SK-N-SH (cell line): ENCODE measurements at regions not wholly inside any gene's neighbourhood (a gene's known extent, or its start where the extent isn't known, plus 50 kb on each side); places are given as distances from the start of the nearest gene placed in this dataset.
"Not testable (repeated sequence)": the region's sequence is repeated elsewhere in the genome, so short reads cannot be mapped to it uniquely, and the experiment has no call there.

Experiments used
- CTCF ChIA-PET: fragments of 300-600, 350-600 bp; formaldehyde crosslinking; extraction: SDS; loops from one replicate; lab custom pipeline; 2021; lab: Yijun Ruan, JAX
- POLR2A ChIA-PET: fragments of 350-600 bp; sonication (Branson Sonifier 250); formaldehyde crosslinking; extraction: SDS; loops from one replicate; lab custom pipeline; 2020; ENCODE audit warnings: antibody characterized with exemption, inconsistent platforms; lab: Yijun Ruan, JAX
- DNase-seq: peaks from one replicate; pipeline ENCODE4 v3.0.0; 2012
- H2AFZ ChIP-seq: fragments of 200-600 bp; sonication (generic); 2 replicates; pipeline ENCODE4 v1.8.1; 2016; ENCODE audit warnings: antibody characterized with exemption, mild to moderate bottlenecking, low read depth
- H3F3A ChIP-seq: fragments of 200-600 bp; sonication (generic); replicated peaks from 2 replicates; pipeline ENCODE3; 2016; ENCODE audit warnings: antibody characterized with exemption, mild to moderate bottlenecking; ENCODE audit not compliant: insufficient read depth
- H3K27ac ChIP-seq, 2 experiments: fragments of 200-500 bp in 1 of 2; fragments of 200-600 bp in 1 of 2; sonication (Bioruptor generic) in 1 of 2; sonication (generic), shearing (Covaris generic) in 1 of 2; 2 replicates each; pipeline versions ENCODE4 v1.5.1 to v1.6.1; 2014 to 2016; ENCODE audit warnings: low read depth in 2 of 2, inconsistent platforms in 1 of 2, low read length in 1 of 2, mild to moderate bottlenecking in 1 of 2, mixed read lengths in 1 of 2
- H3K27me3 ChIP-seq: fragments of 200-600 bp; sonication (generic), shearing (Covaris generic); 2 replicates; pipeline ENCODE4 v1.6.1; 2016; ENCODE audit warnings: mixed run types; ENCODE audit not compliant: insufficient read depth
- H3K36me3 ChIP-seq, 2 experiments: fragments of 200-500 bp in 1 of 2; fragments of 200-600 bp in 1 of 2; sonication (Bioruptor generic) in 1 of 2; sonication (generic) in 1 of 2; replicated peaks in 1 of 2; 2 replicates each; pipeline versions ENCODE3 to v1.5.1; 2014 to 2016; ENCODE audit warnings: low read length in 1 of 2, mild to moderate bottlenecking in 1 of 2; ENCODE audit not compliant: insufficient read depth in 2 of 2, control insufficient read depth in 1 of 2
- H3K4me1 ChIP-seq, 2 experiments: fragments of 200-500 bp in 1 of 2; fragments of 200-600 bp in 1 of 2; sonication (Bioruptor generic) in 1 of 2; sonication (generic), shearing (Covaris generic) in 1 of 2; 2 replicates each; pipeline versions ENCODE4 v1.5.1 to v1.6.1; 2014 to 2016; ENCODE audit warnings: low read depth in 1 of 2, low read length in 1 of 2, mixed run types in 1 of 2; ENCODE audit not compliant: insufficient read depth in 2 of 2, control insufficient read depth in 1 of 2
- H3K4me2 ChIP-seq: fragments of 200-600 bp; sonication (generic), shearing (Covaris generic); 2 replicates; pipeline ENCODE4 v1.6.1; 2017; ENCODE audit warnings: mixed run types
- H3K4me3 ChIP-seq, 2 experiments: fragments of 200-500 bp in 1 of 2; fragments of 200-600 bp in 1 of 2; sonication (Bioruptor generic) in 1 of 2; sonication (generic), shearing (Covaris generic) in 1 of 2; 2 replicates each; pipeline versions ENCODE4 v1.5.1 to v1.8.1; 2014 to 2016; ENCODE audit warnings: low read depth in 2 of 2, inconsistent platforms in 1 of 2, low read length in 1 of 2, mild to moderate bottlenecking in 1 of 2, mixed read lengths in 1 of 2, moderate library complexity in 1 of 2
- H3K79me2 ChIP-seq: fragments of 200-600 bp; sonication (generic); 2 replicates; pipeline ENCODE4 v1.8.1; 2017; ENCODE audit warnings: mild to moderate bottlenecking; ENCODE audit not compliant: insufficient read depth
- H3K9ac ChIP-seq: fragments of 200-600 bp; sonication (generic); 2 replicates; pipeline ENCODE4 v1.6.1; 2017; ENCODE audit warnings: mixed run types
- H3K9me2 ChIP-seq: fragments of 200-600 bp; sonication (generic); 2 replicates; pipeline ENCODE4 v1.6.1; 2017; ENCODE audit warnings: mixed run types
- H3K9me3 ChIP-seq: fragments of 200-600 bp; sonication (generic); 2 replicates; pipeline ENCODE4 v1.6.1; 2017; ENCODE audit warnings: mixed run types, mild to moderate bottlenecking, moderate library complexity
- H4K20me1 ChIP-seq: fragments of 200-600 bp; sonication (generic); 2 replicates; pipeline ENCODE4 v1.6.1; 2017; ENCODE audit warnings: mild to moderate bottlenecking, mixed run types; ENCODE audit not compliant: insufficient read depth
- EP300 ChIP-seq, 2 experiments: IDR thresholded peaks; 2 replicates each; pipeline versions ENCODE4 v1.4.0 to v1.6.1; 2012; ENCODE audit warnings: borderline replicate concordance in 1 of 2, low read depth in 1 of 2, low read length in 1 of 2
- GABPA ChIP-seq: IDR thresholded peaks from 2 replicates; pipeline ENCODE4 v1.4.0; 2012; ENCODE audit warnings: low read depth, mild to moderate bottlenecking
- NRF1 ChIP-seq: IDR thresholded peaks from 2 replicates; pipeline ENCODE4 v1.6.1; 2012; ENCODE audit warnings: low read depth, mild to moderate bottlenecking, low read length
- POLR2AphosphoS5 ChIP-seq: IDR thresholded peaks from 2 replicates; pipeline ENCODE4 v1.6.1; 2012; ENCODE audit warnings: low read depth, low read length
- TCF12 ChIP-seq: IDR thresholded peaks from 2 replicates; pipeline ENCODE4 v1.4.0; 2012
- TEAD4 ChIP-seq: IDR thresholded peaks from 2 replicates; pipeline ENCODE4 v1.4.0; 2012; ENCODE audit warnings: mild to moderate bottlenecking, borderline replicate concordance; ENCODE audit not compliant: insufficient read depth
- WGBS: methylation state at CpG from one replicate; pipeline ENCODE4 v1.1.6; 2017; ENCODE audit warnings: low lambda C conversion rate; 5-methylcytosine and 5-hydroxymethylcytosine counted together
- TF ChIP-seq, protein P1 (sequence below): fragments of 150-350 bp; IDR thresholded peaks from 2 replicates; pipeline ENCODE4 v1.6.1; 2016; ENCODE audit warnings: mild to moderate bottlenecking, low read depth, low read length
- TF ChIP-seq, protein P2 (sequence below): IDR thresholded peaks from 2 replicates; pipeline ENCODE4 v1.4.0; 2012; ENCODE audit warnings: low read depth, borderline replicate concordance
- TF ChIP-seq, protein P3 (sequence below): IDR thresholded peaks from 2 replicates; pipeline ENCODE4; 2012

DNA sequence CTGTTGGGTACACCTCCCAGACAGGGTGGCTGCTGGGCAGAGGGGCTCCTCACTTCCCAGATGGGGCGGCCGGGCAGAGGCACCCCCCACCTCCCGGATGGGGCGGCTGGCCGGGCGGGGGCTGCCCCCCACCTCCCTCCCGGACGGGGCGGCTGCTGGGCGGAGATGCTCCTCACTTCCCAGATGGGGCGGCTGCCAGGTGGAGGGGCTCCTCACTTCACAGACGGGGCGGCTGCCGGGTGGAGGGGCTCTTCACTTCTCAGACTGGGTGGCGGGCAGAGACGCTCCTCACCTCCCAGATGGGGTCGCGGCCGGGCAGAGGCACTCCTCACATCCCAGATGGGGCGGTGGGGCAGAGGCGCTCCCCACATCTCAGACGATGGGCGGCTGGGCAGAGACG, 999.3 kb upstream of the CITED2 start:
- H3K36me3 ChIP-seq, H3K4me2 ChIP-seq, H3K9ac ChIP-seq, H3F3A ChIP-seq, H3K79me2 ChIP-seq, POLR2A ChIA-PET, H2AFZ ChIP-seq, H3K27me3 ChIP-seq, H3K27ac ChIP-seq, H3K4me3 ChIP-seq, H4K20me1 ChIP-seq, CTCF ChIA-PET, H3K9me2 ChIP-seq, DNase-seq, H3K9me3 ChIP-seq: not testable (repeated sequence)
- H3K4me1 ChIP-seq: peaks cover 0 to 13% of the 10 kb centered on the region in 2 experiments; a peak in 2 of 4 replicates
- WGBS: 72% methylated on average over 4 of the region's 24 CpGs

DNA sequence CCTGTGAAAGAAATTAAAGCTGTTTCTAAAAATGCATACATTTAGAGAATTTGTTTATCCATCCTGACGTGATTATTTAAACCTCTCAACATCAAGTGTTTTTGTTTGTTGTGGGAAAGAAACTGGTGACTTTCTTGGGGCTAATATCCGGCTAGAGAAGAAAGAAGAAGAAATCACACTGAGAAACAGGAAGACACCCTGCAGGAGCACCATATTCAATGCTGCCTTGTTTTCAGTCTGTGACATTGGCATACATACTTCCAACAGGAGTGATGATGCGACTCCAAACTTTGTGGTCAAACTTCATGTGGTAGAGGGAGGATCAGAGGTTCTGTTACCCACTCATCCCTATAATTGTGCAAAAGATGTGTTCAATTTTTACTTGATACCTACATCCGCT, 997.6 kb upstream of the CITED2 start:
- H3K9me3 ChIP-seq: no peaks in the 10 kb centered on the region
- no peak for DNase-seq
- H3K4me2 ChIP-seq: no peak overlapping the region
- WGBS: 89% methylated on average over 4 of the region's 4 CpGs
- ChIA-PET CTCF (no interaction called here), POLR2A (no interaction called here)
- H3K27me3 ChIP-seq: no peaks in the 10 kb centered on the region
- H3K27ac ChIP-seq: no peak overlapping the region
- TF ChIP-seq, protein P1, sequence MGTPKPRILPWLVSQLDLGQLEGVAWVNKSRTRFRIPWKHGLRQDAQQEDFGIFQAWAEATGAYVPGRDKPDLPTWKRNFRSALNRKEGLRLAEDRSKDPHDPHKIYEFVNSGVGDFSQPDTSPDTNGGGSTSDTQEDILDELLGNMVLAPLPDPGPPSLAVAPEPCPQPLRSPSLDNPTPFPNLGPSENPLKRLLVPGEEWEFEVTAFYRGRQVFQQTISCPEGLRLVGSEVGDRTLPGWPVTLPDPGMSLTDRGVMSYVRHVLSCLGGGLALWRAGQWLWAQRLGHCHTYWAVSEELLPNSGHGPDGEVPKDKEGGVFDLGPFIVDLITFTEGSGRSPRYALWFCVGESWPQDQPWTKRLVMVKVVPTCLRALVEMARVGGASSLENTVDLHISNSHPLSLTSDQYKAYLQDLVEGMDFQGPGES: no peak
- TF ChIP-seq NRF1 (no peak), EP300 (IDR thresholded peaks at IDR 0.05; ENCODE audit: borderline replicate concordance in 1 of 2, low read depth in 1 of 2, low read length in 1 of 2) (no peak), TEAD4 (no peak), TCF12 (no peak)
- TF ChIP-seq, protein P2, sequence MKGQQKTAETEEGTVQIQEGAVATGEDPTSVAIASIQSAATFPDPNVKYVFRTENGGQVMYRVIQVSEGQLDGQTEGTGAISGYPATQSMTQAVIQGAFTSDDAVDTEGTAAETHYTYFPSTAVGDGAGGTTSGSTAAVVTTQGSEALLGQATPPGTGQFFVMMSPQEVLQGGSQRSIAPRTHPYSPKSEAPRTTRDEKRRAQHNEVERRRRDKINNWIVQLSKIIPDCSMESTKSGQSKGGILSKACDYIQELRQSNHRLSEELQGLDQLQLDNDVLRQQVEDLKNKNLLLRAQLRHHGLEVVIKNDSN: no peak
- H3K36me3 ChIP-seq: no peaks in the 10 kb centered on the region
- H3K9ac ChIP-seq: no peak overlapping the region
- H3K79me2 ChIP-seq: no peaks in the 10 kb centered on the region
- no peak overlapping the region for H2AFZ ChIP-seq
- H3K4me3 ChIP-seq: no peak overlapping the region
- H3K9me2 ChIP-seq: no peaks in the 10 kb centered on the region
- no peaks in the 10 kb centered on the region for H4K20me1 ChIP-seq
- H3K4me1 ChIP-seq: peaks cover 0 to 13% of the 10 kb centered on the region in 2 experiments; a peak in 2 of 4 replicates
- no peaks in the 10 kb centered on the region for H3F3A ChIP-seq

DNA sequence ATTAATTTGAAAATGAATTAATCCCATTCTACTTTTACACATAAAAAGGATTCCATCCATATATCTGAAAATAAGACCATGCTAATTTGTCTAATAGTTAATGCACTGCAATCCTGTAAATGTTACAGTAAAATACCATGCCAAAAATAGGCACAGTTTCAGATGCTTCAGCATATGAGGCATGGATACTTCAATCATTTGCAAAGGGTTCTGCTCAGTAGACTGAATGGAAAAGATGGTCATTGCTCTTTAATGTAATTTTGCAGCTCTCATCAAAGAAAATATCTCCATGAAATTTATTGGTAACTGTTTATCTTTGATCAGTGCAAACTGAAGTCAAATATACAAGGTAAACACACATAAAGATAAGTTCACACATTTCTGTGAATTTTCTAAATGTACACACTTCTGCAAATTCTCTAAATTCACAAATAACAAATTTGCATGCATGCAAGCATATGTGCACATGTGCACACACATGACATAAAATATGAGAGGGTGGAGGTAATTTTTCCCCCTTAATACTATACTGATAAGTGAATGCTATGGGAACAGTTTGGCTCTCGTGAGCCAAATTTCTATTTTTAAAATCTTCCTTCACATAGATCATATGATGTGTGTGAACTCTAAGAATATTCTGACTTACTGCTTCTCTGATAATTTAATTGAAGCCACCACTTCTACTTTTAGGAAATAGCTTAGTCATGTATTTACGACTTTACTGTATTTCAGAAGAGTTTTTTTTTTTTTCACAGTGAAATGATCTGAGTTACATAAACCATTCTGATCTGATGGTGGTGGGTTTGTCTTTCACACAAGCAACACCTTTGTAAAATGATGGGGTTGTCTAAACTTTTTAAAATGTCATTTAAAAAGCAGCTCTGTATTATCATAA, 996.8 kb upstream of the CITED2 start:
- H3K4me2 ChIP-seq: no peak overlapping the region
- CTCF ChIA-PET: no interaction called here
- TF ChIP-seq, protein P3, sequence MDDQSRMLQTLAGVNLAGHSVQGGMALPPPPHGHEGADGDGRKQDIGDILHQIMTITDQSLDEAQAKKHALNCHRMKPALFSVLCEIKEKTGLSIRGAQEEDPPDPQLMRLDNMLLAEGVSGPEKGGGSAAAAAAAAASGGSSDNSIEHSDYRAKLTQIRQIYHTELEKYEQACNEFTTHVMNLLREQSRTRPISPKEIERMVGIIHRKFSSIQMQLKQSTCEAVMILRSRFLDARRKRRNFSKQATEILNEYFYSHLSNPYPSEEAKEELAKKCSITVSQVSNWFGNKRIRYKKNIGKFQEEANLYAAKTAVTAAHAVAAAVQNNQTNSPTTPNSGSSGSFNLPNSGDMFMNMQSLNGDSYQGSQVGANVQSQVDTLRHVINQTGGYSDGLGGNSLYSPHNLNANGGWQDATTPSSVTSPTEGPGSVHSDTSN: no peak
- TF ChIP-seq POLR2AphosphoS5: no peak
- no peak for TF ChIP-seq GABPA
- TF ChIP-seq, all 33 proteins: peak for 0
- Histone ChIP-seq H3K4me1 (peaks cover 0 to 13% of the 10 kb centered on the region in 2 experiments; a peak in 2 of 4 replicates), H3K36me3 (no peaks in the 10 kb centered on the region), H3K79me2 (no peaks in the 10 kb centered on the region), H3K27me3 (no peaks in the 10 kb centered on the region), H2AFZ (no peak overlapping the region), H4K20me1 (no peaks in the 10 kb centered on the region), H3F3A (no peaks in the 10 kb centered on the region), H3K9me2 (no peaks in the 10 kb centered on the region), H3K4me3 (no peak overlapping the region), H3K27ac (no peak overlapping the region), H3K9me3 (no peaks in the 10 kb centered on the region), H3K9ac (no peak overlapping the region)
- POLR2A ChIA-PET: no interaction called here
- WGBS: 70% methylated on average over 2 of the region's 2 CpGs
- DNase-seq: no peak
